Gastrocnemius medialis (tissue), 4 donors: ENCODE measurements at regions not wholly inside any gene's neighbourhood (a gene's known extent, or its start where the extent isn't known, plus 50 kb on each side); places are given as distances from the start of the nearest gene placed in this dataset.
"Not testable (repeated sequence)": the region's sequence is repeated elsewhere in the genome, so short reads cannot be mapped to it uniquely, and the experiment has no call there.

Experiments used
- CTCF ChIP-seq, 5 experiments: fragments of 450-650 bp in 3 of 5; fragments of 200-600 bp in 2 of 5; sonication (generic) in 2 of 5; IDR thresholded peaks in 4 of 5; conservative IDR thresholded peaks in 1 of 5; 1 replicate in 4 of 5; 2 replicates in 1 of 5; pipeline ENCODE4 v1.5.1; 2016 to 2019; ENCODE audit warnings: antibody characterized with exemption in 5 of 5, mild to moderate bottlenecking in 3 of 5, moderate library complexity in 3 of 5
- POLR2A ChIP-seq, 2 donors: fragments of 450-650 bp; IDR thresholded peaks; one replicate each; pipeline ENCODE4 v1.6.1; 2017; ENCODE audit warnings: antibody characterized with exemption in 2 of 2, mild to moderate bottlenecking in 2 of 2, moderate library complexity in 2 of 2

- not testable (repeated sequence) for TF ChIP-seq POLR2A (IDR thresholded peaks at IDR 0.05); CTCF (IDR thresholded peaks at IDR 0.05 in 4 of 5, conservative IDR thresholded peaks at IDR 0.05 in 1 of 5)
Measured at GRCh38 chr10:71117589-71117988, 94.8 kb upstream of the UNC5B start.
